ENCODE measurements at regions not wholly inside any gene's neighbourhood (a gene's known extent, or its start where the extent isn't known, plus 50 kb on each side); places are given as distances from the start of the nearest gene placed in this dataset.

GRCh38 chr1:115192200-115192767 is 103.0 kb upstream of the TSPAN2 start:
- peaks cover 5% of the 10 kb centered on the region in 2 experiments for H3K27me3 ChIP-seq (ENCODE audit: control insufficient read depth in 1 of 2, insufficient read depth in 2 of 2, low read length in 2 of 2)
- no peaks in the 10 kb centered on the region for H3K9me3 ChIP-seq (ENCODE audit: control insufficient read depth in 1 of 2, insufficient read depth in 1 of 2, low read length in 2 of 2)
- intact Hi-C loops (cut with DNase I, micrococcal nuclease), result no loop called here
- no peaks in the 10 kb centered on the region for H3K36me3 ChIP-seq (ENCODE audit: insufficient read depth, low read length)
- no peaks in the 10 kb centered on the region for H3K9me3 Mint-ChIP-seq
- no peaks in the 10 kb centered on the region for H3K36me3 Mint-ChIP-seq (ENCODE audit: low read depth)
- H3K27me3 Mint-ChIP-seq, result peaks cover 18% of the 10 kb centered on the region
- DNase-seq, result no peak
- no peaks in the 10 kb centered on the region for H3K4me1 ChIP-seq (ENCODE audit: insufficient read depth, low read length)
- POLR2A ChIA-PET, result no interaction called here
- no peaks in the 10 kb centered on the region for H3K4me1 Mint-ChIP-seq (ENCODE audit: low read depth)
- H3K4me3 ChIP-seq (ENCODE audit: low read length), result no peak overlapping the region
- H3K4me3 Mint-ChIP-seq, result no peak overlapping the region
- ATAC-seq (ENCODE audit: poor library complexity), result no peak
- no peak overlapping the region for H3K27ac ChIP-seq (ENCODE audit: low read depth in 1 of 2, low read length in 2 of 2)
- CTCF ChIA-PET, result no interaction called here
- no peak for TF ChIP-seq CTCF (IDR thresholded peaks at IDR 0.05)
- no peak overlapping the region for H3K27ac Mint-ChIP-seq

GRCh38 chr1:115191691-115192090 is 102.4 kb upstream of the TSPAN2 start:
- no peak overlapping the region for H3K4me3 Mint-ChIP-seq
- CTCF ChIA-PET, result no interaction called here
- TF ChIP-seq CTCF (IDR thresholded peaks at IDR 0.05), result no peak

GRCh38 chr1:115190540-115191170 is 101.4 kb upstream of the TSPAN2 start:
- Histone ChIP-seq H3K4me1 (ENCODE audit: insufficient read depth, low read length) (no peaks in the 10 kb centered on the region), H3K27ac (ENCODE audit: low read depth in 1 of 2, low read length in 2 of 2) (no peak overlapping the region), H3K9me3 (ENCODE audit: control insufficient read depth in 1 of 2, insufficient read depth in 1 of 2, low read length in 2 of 2) (no peaks in the 10 kb centered on the region), H3K27me3 (ENCODE audit: control insufficient read depth in 1 of 2, insufficient read depth in 2 of 2, low read length in 2 of 2) (no peaks in the 10 kb centered on the region), H3K36me3 (ENCODE audit: insufficient read depth, low read length) (no peaks in the 10 kb centered on the region), H3K4me3 (ENCODE audit: low read length) (no peak overlapping the region)
- ChIA-PET CTCF (no interaction called here), POLR2A (no interaction called here)
- no peaks in the 10 kb centered on the region for H3K36me3 Mint-ChIP-seq (ENCODE audit: low read depth)
- DNase-seq (no peak), ATAC-seq (ENCODE audit: poor library complexity) (no peak)
- no peak overlapping the region for H3K4me3 Mint-ChIP-seq
- H3K27me3 Mint-ChIP-seq, result peaks cover 12% of the 10 kb centered on the region
- no peak for TF ChIP-seq CTCF (IDR thresholded peaks at IDR 0.05)
- no peak overlapping the region for H3K27ac Mint-ChIP-seq
- H3K9me3 Mint-ChIP-seq, result no peaks in the 10 kb centered on the region
- H3K4me1 Mint-ChIP-seq (ENCODE audit: low read depth), result no peaks in the 10 kb centered on the region
- intact Hi-C loops (cut with DNase I, micrococcal nuclease), result no loop called here

More at GRCh38 chr1:115191691-115192090, 102.4 kb upstream of the TSPAN2 start:
- no peaks in the 10 kb centered on the region for H3K9me3 ChIP-seq (ENCODE audit: control insufficient read depth in 1 of 2, insufficient read depth in 1 of 2, low read length in 2 of 2)
- no peak overlapping the region for H3K4me3 ChIP-seq (ENCODE audit: low read length)
- Mint-ChIP-seq H3K36me3 (ENCODE audit: low read depth) (no peaks in the 10 kb centered on the region), H3K9me3 (no peaks in the 10 kb centered on the region), H3K4me1 (ENCODE audit: low read depth) (no peaks in the 10 kb centered on the region), H3K27me3 (peaks cover 12% of the 10 kb centered on the region), H3K27ac (no peak overlapping the region)
- H3K36me3 ChIP-seq (ENCODE audit: insufficient read depth, low read length), result no peaks in the 10 kb centered on the region
- POLR2A ChIA-PET, result no interaction called here
- DNase-seq, result no peak
- intact Hi-C loops (cut with DNase I, micrococcal nuclease), result no loop called here
- ATAC-seq (ENCODE audit: poor library complexity), result no peak
- H3K27ac ChIP-seq (ENCODE audit: low read depth in 1 of 2, low read length in 2 of 2), result no peak overlapping the region
- peaks cover 0 to under 1% of the 10 kb centered on the region in 2 experiments for H3K27me3 ChIP-seq (ENCODE audit: control insufficient read depth in 1 of 2, insufficient read depth in 2 of 2, low read length in 2 of 2)
- H3K4me1 ChIP-seq (ENCODE audit: insufficient read depth, low read length), result no peaks in the 10 kb centered on the region

All from CD4-positive, alpha-beta T cell (primary cell).